HCT116 (cell line): ENCODE measurements at regions not wholly inside any gene's neighbourhood (a gene's known extent, or its start where the extent isn't known, plus 50 kb on each side); places are given as distances from the start of the nearest gene placed in this dataset.

Experiments used
- ATAC-seq: fragments of 200-7000 bp; cut with Tn5 transposase; 2 replicates; pipeline ENCODE4 v1.9.1; 2020; ENCODE audit warnings: mild to moderate bottlenecking, moderate library complexity
- BruUV-seq: library from RNA; stranded (reverse); fragments of 400-500 nt; replicated peaks from 2 replicates; lab custom pipeline; 2021; lab: Mats Ljungman, UMichigan
- CTCF ChIA-PET: fragments of 300-600 bp; sonication (Branson Sonifier 250); formaldehyde crosslinking; loops from one replicate; lab custom pipeline; 2021; ENCODE audit warnings: antibody characterized with exemption; lab: Charles Lee
- POLR2A ChIA-PET: fragments of 300-600, 350-600 bp; sonication (Branson Sonifier 250); formaldehyde crosslinking; loops from one replicate; lab custom pipeline; 2021; ENCODE audit warnings: antibody characterized with exemption; lab: Charles Lee
- RAD21 ChIA-PET, 2 experiments: fragments of 300-600 bp; sonication (Branson Sonifier 250); formaldehyde crosslinking; loops; one replicate each; lab custom pipeline; 2023; ENCODE audit warnings: low total read pairs in 2 of 2; ENCODE audit not compliant: uncharacterized antibody in 2 of 2, unreplicated experiment in 2 of 2, low non-redundant PET in 1 of 2; lab: Charles Lee
- DNase-seq: peaks from one replicate; pipeline ENCODE4 v3.0.0-alpha.2; 2010; ENCODE audit warnings: low read depth, low spot score
- H2AFZ ChIP-seq: fragments of 200-600 bp; shearing (Covaris generic), sonication (generic); 2 replicates; pipeline ENCODE4 v1.6.1; 2017; ENCODE audit warnings: low read depth, mixed run types, mixed read lengths, antibody characterized with exemption, low read length; ENCODE audit not compliant: poor library complexity, severe bottlenecking
- H3K27ac ChIP-seq: 2 replicates; pipeline ENCODE4 v1.5.1; 2012; ENCODE audit warnings: low read depth, low read length
- H3K27me3 ChIP-seq: fragments of 200-600 bp; sonication (generic); 2 replicates; pipeline ENCODE4 v1.6.1; 2016; ENCODE audit warnings: mixed run types, low read length, mixed read lengths; ENCODE audit not compliant: insufficient read depth
- H3K36me3 ChIP-seq, 2 experiments: fragments of 200-500 bp in 1 of 2; fragments of 200-600 bp in 1 of 2; sonication (Bioruptor generic) in 1 of 2; sonication (generic) in 1 of 2; 2 replicates each; pipeline versions ENCODE4 v1.5.1 to v1.6.1; 2014 to 2016; ENCODE audit warnings: low read length in 2 of 2, inconsistent platforms in 1 of 2, mixed read lengths in 1 of 2, mixed run types in 1 of 2; ENCODE audit not compliant: insufficient read depth in 2 of 2, control insufficient read depth in 1 of 2
- H3K4me1 ChIP-seq, 2 experiments: fragments of 200-600 bp in 1 of 2; sonication (generic) in 1 of 2; 2 replicates each; pipeline versions ENCODE4 v1.5.1 to v1.6.1; 2012 to 2017; ENCODE audit warnings: low read length in 2 of 2, inconsistent platforms in 1 of 2, mild to moderate bottlenecking in 1 of 2, mixed read lengths in 1 of 2, mixed run types in 1 of 2, moderate library complexity in 1 of 2; ENCODE audit not compliant: insufficient read depth in 2 of 2, control insufficient read depth in 1 of 2
- H3K4me2 ChIP-seq: fragments of 200-600 bp; sonication (generic); 2 replicates; pipeline ENCODE4 v1.6.1; 2017; ENCODE audit warnings: mixed run types, low read length, mixed read lengths
- H3K4me3 ChIP-seq, 2 experiments: fragments of 200-600 bp in 1 of 2; sonication (generic) in 1 of 2; replicated peaks in 1 of 2; 2 replicates each; pipeline ENCODE4 v1.5.1; 2011 to 2016; ENCODE audit warnings: low read length in 2 of 2, control low read depth in 1 of 2, low read depth in 1 of 2, mild to moderate bottlenecking in 1 of 2, mixed read lengths in 1 of 2, mixed run types in 1 of 2
- H3K79me2 ChIP-seq: fragments of 200-600 bp; sonication (generic); 2 replicates; pipeline ENCODE4 v1.6.1; 2017; ENCODE audit warnings: mild to moderate bottlenecking, mixed run types, low read length, moderate library complexity, mixed read lengths; ENCODE audit not compliant: insufficient read depth
- H3K9ac ChIP-seq: fragments of 200-600 bp; sonication (generic); 2 replicates; pipeline ENCODE4 v1.6.1; 2016; ENCODE audit warnings: low read length, mixed read lengths
- H3K9me2 ChIP-seq: fragments of 200-600 bp; sonication (generic), shearing (Covaris generic); 2 replicates; pipeline ENCODE4 v1.6.1; 2017; ENCODE audit warnings: mixed run types, mild to moderate bottlenecking, moderate library complexity; ENCODE audit not compliant: insufficient read depth
- H3K9me3 ChIP-seq, 2 experiments: fragments of 200-500 bp in 1 of 2; fragments of 200-600 bp in 1 of 2; sonication (Bioruptor generic) in 1 of 2; sonication (generic) in 1 of 2; 2 replicates each; pipeline ENCODE4 v1.6.1; 2014 to 2017; ENCODE audit warnings: low read length in 2 of 2, mixed read lengths in 2 of 2, inconsistent platforms in 1 of 2, low read depth in 1 of 2, mild to moderate bottlenecking in 1 of 2, mixed run types in 1 of 2, moderate library complexity in 1 of 2; ENCODE audit not compliant: control insufficient read depth in 1 of 2, insufficient read depth in 1 of 2
- H4K20me1 ChIP-seq: fragments of 200-600 bp; sonication (generic), shearing (Covaris generic); 2 replicates; pipeline ENCODE4 v1.6.1; 2017; ENCODE audit warnings: mixed run types, mild to moderate bottlenecking, moderate library complexity; ENCODE audit not compliant: insufficient read depth
- CBX3 ChIP-seq: IDR thresholded peaks from 2 replicates; pipeline ENCODE4 v1.6.1; 2012; ENCODE audit warnings: low read depth
- CTCF ChIP-seq, 3 experiments: fragments of 200-600 bp in 1 of 3; sonication (generic) in 1 of 3; IDR thresholded peaks in 2 of 3; conservative IDR thresholded peaks in 1 of 3; 2 replicates each; pipeline ENCODE4 v1.5.1; 2012 to 2017; ENCODE audit warnings: low read depth in 2 of 3, low read length in 2 of 3, antibody characterized with exemption in 1 of 3, borderline replicate concordance in 1 of 3, control low read depth in 1 of 3, mild to moderate bottlenecking in 1 of 3, mixed read lengths in 1 of 3, mixed run types in 1 of 3, moderate library complexity in 1 of 3; ENCODE audit not compliant: insufficient read depth in 1 of 3
- ELF1 ChIP-seq: IDR thresholded peaks from 2 replicates; pipeline ENCODE4 v1.6.1; 2012; ENCODE audit warnings: low read depth, borderline replicate concordance
- EZH2 ChIP-seq: fragments of 200-600 bp; sonication (generic); IDR thresholded peaks from 2 replicates; pipeline ENCODE4 v1.6.1; 2017; ENCODE audit warnings: antibody characterized with exemption, mixed run types
- EZH2phosphoT487 ChIP-seq: fragments of 200-600 bp; IDR thresholded peaks from 2 replicates; pipeline ENCODE4 v1.6.1; 2018; ENCODE audit warnings: antibody characterized with exemption, borderline replicate concordance
- JUND ChIP-seq: IDR thresholded peaks from 2 replicates; pipeline ENCODE4 v1.6.1; 2012
- MAX ChIP-seq: IDR thresholded peaks from 2 replicates; pipeline ENCODE4 v1.6.1; 2012
- POLR2A ChIP-seq: IDR thresholded peaks from 2 replicates; pipeline ENCODE4 v1.7.0; 2011; ENCODE audit warnings: borderline replicate concordance; ENCODE audit not compliant: insufficient read depth, insufficient read length; ENCODE audit errors: extremely low read depth
- POLR2AphosphoS5 ChIP-seq: IDR thresholded peaks from 2 replicates; pipeline ENCODE4 v1.6.1; 2011; ENCODE audit warnings: mild to moderate bottlenecking, low read depth, low read length, moderate library complexity
- RAD21 ChIP-seq: IDR thresholded peaks from 2 replicates; pipeline ENCODE4 v1.6.1; 2012; ENCODE audit warnings: low read depth, mild to moderate bottlenecking
- ZBTB33 ChIP-seq: IDR thresholded peaks from 2 replicates; pipeline ENCODE4 v1.6.1; 2011; ENCODE audit warnings: mild to moderate bottlenecking, low read length, moderate library complexity; ENCODE audit not compliant: insufficient replicate concordance; ENCODE audit errors: extremely low read depth
- ZNF274 ChIP-seq: fragments of 200-500 bp; sonication (Bioruptor generic); IDR thresholded peaks from 2 replicates; pipeline ENCODE4 v1.6.1; 2014; ENCODE audit warnings: mild to moderate bottlenecking, low read depth, low read length, inconsistent platforms
- intact Hi-C: fragments of 100-400 bp; cut with micrococcal nuclease; formaldehyde crosslinking; loops from 2 replicates; pipeline ENCODE4 v1.10.0; 2022

- no peak overlapping the region for H2AFZ ChIP-seq
- RAD21 ChIA-PET: no interaction called here
- DNase-seq (no peak), ATAC-seq (no peak)
- no peaks in the 10 kb centered on the region for H3K36me3 ChIP-seq
- no TSS peak for BruUV-seq
- H3K27ac ChIP-seq: no peak overlapping the region
- no peaks in the 10 kb centered on the region for H3K79me2 ChIP-seq
- no peak overlapping the region for H3K9ac ChIP-seq
- no peaks in the 10 kb centered on the region for H4K20me1 ChIP-seq
- H3K27me3 ChIP-seq: no peaks in the 10 kb centered on the region
- H3K4me1 ChIP-seq: no peaks in the 10 kb centered on the region
- H3K9me3 ChIP-seq: no peaks in the 10 kb centered on the region
- no peak overlapping the region for H3K4me2 ChIP-seq
- CTCF ChIA-PET: no interaction called here
- H3K9me2 ChIP-seq: no peaks in the 10 kb centered on the region
- POLR2A ChIA-PET: no interaction called here
- no peak overlapping the region for H3K4me3 ChIP-seq
- TF ChIP-seq ELF1 (no peak), MAX (no peak), RAD21 (no peak), ZNF274 (no peak), CTCF (IDR thresholded peaks at IDR 0.05 in 2 of 3, conservative IDR thresholded peaks at IDR 0.05 in 1 of 3; ENCODE audit: borderline replicate concordance in 1 of 3, insufficient read depth in 1 of 3, low read depth in 2 of 3, low read length in 2 of 3) (no peak)
- intact Hi-C loops: no loop called here
These were observed 382.6 kb upstream of the NOCT start for GRCh38 chr4:138632856-138633579.

- no TSS peak for BruUV-seq
- Histone ChIP-seq H3K9me2 (no peaks in the 10 kb centered on the region), H3K4me1 (peaks cover 0 to 6% of the 10 kb centered on the region in 2 experiments; a peak in 1 of 4 replicates), H3K27me3 (no peaks in the 10 kb centered on the region), H3K79me2 (no peaks in the 10 kb centered on the region), H3K4me2 (no peak overlapping the region), H3K27ac (no peak overlapping the region), H3K4me3 (no peak overlapping the region), H3K9me3 (no peaks in the 10 kb centered on the region), H2AFZ (no peak overlapping the region), H3K36me3 (no peaks in the 10 kb centered on the region), H4K20me1 (no peaks in the 10 kb centered on the region), H3K9ac (no peak overlapping the region)
- ATAC-seq (no peak), DNase-seq (no peak)
- intact Hi-C loops: no loop called here
- CTCF ChIA-PET: no interaction called here
- RAD21 ChIA-PET: no interaction called here
- POLR2A ChIA-PET: no interaction called here
- TF ChIP-seq CBX3 (no peak), JUND (no peak), EZH2phosphoT487 (no peak), ZBTB33 (no peak), MAX (no peak), POLR2AphosphoS5 (no peak), CTCF (IDR thresholded peaks at IDR 0.05 in 2 of 3, conservative IDR thresholded peaks at IDR 0.05 in 1 of 3; ENCODE audit: borderline replicate concordance in 1 of 3, insufficient read depth in 1 of 3, low read depth in 2 of 3, low read length in 2 of 3) (no peak), POLR2A (no peak), EZH2 (no peak)
These were observed 384.9 kb upstream of the NOCT start for GRCh38 chr4:138630666-138631065.
